Mammary epithelial cell (primary cell): ENCODE measurements at regions not wholly inside any gene's neighbourhood (a gene's known extent, or its start where the extent isn't known, plus 50 kb on each side); places are given as distances from the start of the nearest gene placed in this dataset.

Experiments
- EZH2 ChIP-seq: IDR thresholded peaks from 2 replicates; pipeline ENCODE4 v1.6.1; 2012; ENCODE audit warnings: low read length, inconsistent platforms, borderline replicate concordance
- TF ChIP-seq, protein P1 (sequence below), 2 donors: IDR thresholded peaks in 1 of 2; conservative IDR thresholded peaks in 1 of 2; 2 replicates each; pipeline ENCODE4 v1.5.1; 2011 to 2012; ENCODE audit warnings: inconsistent platforms in 2 of 2, low read length in 2 of 2, mild to moderate bottlenecking in 2 of 2, control low read depth in 1 of 2, low read depth in 1 of 2; ENCODE audit not compliant: insufficient read depth in 1 of 2; ENCODE audit errors: extremely low read depth in 1 of 2

DNA sequence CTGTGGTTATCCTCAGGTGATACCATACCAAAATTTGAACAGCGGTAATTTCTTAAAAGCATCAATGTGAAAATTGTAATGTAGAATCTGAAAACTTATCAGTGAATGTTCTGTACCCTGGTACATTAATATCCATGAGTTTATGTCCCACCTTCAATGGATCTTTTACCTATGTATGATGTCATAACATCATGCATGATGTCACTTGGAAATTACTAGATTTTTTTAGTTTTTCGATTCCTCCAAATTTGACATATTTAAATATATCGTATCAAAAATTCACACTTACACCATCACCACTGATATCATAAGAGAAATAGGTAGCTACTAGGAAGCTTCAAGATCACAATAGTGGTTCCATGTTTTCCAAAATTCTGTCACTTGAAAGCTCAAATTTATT lies 95.0 kb upstream of the AKR1E2 start:
- TF ChIP-seq, protein P1, sequence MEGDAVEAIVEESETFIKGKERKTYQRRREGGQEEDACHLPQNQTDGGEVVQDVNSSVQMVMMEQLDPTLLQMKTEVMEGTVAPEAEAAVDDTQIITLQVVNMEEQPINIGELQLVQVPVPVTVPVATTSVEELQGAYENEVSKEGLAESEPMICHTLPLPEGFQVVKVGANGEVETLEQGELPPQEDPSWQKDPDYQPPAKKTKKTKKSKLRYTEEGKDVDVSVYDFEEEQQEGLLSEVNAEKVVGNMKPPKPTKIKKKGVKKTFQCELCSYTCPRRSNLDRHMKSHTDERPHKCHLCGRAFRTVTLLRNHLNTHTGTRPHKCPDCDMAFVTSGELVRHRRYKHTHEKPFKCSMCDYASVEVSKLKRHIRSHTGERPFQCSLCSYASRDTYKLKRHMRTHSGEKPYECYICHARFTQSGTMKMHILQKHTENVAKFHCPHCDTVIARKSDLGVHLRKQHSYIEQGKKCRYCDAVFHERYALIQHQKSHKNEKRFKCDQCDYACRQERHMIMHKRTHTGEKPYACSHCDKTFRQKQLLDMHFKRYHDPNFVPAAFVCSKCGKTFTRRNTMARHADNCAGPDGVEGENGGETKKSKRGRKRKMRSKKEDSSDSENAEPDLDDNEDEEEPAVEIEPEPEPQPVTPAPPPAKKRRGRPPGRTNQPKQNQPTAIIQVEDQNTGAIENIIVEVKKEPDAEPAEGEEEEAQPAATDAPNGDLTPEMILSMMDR (conservative IDR thresholded peaks at IDR 0.05 in 1 of 2, IDR thresholded peaks at IDR 0.05 in 1 of 2; ENCODE audit: extremely low read depth in 1 of 2, insufficient read depth in 1 of 2, low read depth in 1 of 2, low read length in 2 of 2) = no peak
- no peak for TF ChIP-seq EZH2
